GM18909 (cell line): ENCODE measurements at regions not wholly inside any gene's neighbourhood (a gene's known extent, or its start where the extent isn't known, plus 50 kb on each side); places are given as distances from the start of the nearest gene placed in this dataset.

Source experiments
- ATAC-seq: cut with Tn5 transposase; IDR thresholded peaks from one replicate; pipeline ENCODE4 v1.9.1; 2021; ENCODE audit warnings: mild to moderate bottlenecking; ENCODE audit not compliant: unreplicated experiment, poor library complexity

DNA sequence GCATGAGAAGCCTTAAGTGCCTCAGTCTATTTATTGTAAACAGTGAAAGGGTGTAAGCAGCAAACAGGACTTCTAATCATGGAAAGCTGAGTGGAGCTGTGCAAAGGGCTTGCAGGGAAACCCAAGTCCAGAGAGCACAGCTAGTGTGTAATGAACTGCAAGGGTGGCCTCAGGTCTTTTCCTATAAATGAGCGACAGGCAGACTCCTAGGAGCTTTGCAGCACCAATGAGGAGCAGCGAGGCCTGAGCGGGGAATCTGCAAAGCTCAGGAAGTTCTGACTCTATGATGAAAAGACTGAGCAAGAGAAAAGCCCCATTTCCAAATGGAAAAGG is 250.1 kb upstream of the MAP3K1 start:
- ATAC-seq, result no peak

- ATAC-seq, result no peak
Measured at GRCh38 chr5:56564541-56565282, 250.6 kb upstream of the MAP3K1 start.

DNA sequence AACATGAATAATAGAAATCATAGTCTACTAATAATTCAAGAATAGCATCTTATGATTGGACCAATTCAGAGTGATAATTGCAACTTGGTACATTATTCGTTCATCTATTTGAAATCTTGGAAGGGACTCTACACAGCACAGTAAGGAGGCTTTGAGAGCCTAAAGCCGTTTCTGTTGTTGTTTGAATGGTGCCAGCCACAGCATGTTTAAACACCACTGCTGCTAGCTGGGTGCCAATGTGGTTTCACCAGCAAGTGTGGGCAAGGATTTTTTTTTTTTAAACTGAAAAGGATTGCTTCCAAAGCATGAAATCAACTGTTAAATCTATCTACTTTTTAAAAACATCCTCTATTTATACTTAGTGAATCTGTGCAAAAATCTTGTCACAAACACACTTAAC is 253.9 kb upstream of the MAP3K1 start:
- no peak for ATAC-seq

DNA sequence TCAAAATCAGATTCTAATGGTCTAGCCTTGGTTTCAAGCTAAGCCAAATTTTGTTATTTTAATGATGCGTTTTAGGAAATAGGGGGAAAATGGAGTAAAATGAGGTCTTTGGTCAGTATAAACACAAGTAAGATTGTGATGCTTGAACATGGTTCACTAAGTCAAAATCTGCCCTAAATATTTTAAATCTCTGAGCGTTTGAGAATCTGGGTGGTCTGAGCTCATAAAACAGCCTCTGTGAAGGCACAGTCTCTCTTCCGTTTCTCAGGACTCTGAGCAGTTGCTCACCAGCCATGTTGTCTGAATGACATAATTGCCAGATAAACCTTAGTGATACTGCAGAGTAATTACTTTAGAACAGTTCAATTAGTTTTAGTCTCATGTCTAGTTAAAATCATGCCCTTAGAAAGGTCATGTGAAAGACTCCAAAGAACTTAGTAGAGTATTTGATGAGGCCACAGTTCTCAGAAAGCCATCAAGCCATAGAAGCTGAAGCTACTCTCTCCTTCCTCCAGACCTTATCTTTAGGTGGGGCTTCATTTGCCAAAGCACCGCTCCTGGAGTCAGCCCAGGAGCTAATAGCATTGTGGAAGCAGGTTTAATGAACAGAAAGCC is 257.1 kb upstream of the MAP3K1 start:
- no peak for ATAC-seq

DNA sequence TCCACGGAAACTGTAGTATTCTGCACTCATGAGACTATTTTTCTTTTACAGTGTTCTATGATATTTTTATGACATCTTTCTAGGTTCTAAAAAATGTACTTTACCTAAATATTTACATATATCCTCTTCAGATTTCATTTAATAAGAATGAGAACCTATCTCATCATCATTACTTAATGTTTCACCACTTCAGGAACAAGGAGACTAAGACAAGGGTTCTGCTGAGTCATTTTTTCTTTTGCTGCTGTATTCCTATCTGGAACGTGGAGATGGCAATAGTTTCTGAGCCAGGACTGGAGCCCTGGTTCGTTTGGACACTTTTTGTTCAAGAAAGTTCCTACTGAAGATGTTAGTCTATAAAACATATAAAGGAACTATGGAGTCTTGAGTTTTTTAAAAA is 258.2 kb upstream of the MAP3K1 start:
- no peak for ATAC-seq

- no peak for ATAC-seq
Measured at GRCh38 chr5:56552612-56553268, 262.6 kb upstream of the MAP3K1 start.

DNA sequence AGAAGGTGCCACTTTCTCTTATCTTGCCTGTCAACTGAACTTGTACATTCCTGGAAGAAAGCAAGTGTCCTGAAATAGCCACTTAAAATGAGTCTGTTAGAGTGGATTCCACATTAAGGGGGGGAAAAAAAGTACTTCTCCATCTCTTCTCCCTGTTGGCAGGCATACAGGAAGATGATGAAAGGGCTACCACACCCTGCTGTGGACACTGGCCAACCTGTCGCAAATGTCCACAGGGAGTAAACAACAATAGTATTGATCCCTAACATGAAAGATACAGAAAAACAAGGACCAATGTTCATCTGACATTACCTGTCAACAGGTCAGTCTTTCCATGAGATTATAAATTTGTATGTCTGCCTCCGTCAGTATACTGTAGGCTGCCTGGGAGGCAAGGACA is 265.1 kb upstream of the MAP3K1 start:
- no peak for ATAC-seq

DNA sequence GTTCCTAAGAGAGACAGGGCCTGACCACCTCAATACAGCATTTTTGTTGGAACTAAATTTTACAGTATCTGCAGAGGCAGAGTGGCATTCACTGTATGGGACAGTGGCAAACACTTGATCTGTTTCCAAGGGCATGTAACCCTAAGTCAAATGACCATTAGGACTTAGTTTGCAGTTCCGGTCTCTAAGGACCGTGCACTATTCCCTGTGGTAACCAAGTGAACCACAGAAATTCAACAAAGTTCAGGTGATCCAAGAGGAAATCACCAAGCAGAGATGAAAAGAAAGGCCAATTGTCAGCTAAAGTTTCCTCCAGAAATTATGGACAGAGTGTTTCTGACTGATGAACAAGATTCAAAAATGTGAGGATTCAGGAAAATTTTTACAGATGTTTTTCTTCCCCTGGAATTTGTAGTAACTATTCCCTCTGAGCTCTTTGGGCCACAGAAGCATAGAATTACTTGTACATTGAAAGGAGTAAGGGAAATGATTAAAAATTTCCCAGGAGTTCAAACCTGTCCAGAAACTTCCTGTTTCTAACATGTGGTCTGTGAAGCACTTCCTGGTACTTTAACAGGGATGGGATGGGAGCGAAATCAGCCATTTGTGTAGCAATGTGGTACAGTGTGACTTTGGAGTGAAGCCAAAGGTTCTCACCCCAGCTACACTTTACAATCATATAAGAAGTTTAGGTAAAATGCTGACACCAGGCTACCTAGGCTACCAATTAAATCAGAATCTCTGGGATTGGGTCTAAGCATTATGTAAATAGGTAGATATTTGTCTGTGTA is 266.1 kb upstream of the MAP3K1 start:
- ATAC-seq, result no peak

GRCh38 chr5:56545016-56545415 is 270.3 kb upstream of the MAP3K1 start:
- ATAC-seq, result no peak

- no peak for ATAC-seq
Measured at GRCh38 chr5:56543441-56544388, 271.6 kb upstream of the MAP3K1 start.

DNA sequence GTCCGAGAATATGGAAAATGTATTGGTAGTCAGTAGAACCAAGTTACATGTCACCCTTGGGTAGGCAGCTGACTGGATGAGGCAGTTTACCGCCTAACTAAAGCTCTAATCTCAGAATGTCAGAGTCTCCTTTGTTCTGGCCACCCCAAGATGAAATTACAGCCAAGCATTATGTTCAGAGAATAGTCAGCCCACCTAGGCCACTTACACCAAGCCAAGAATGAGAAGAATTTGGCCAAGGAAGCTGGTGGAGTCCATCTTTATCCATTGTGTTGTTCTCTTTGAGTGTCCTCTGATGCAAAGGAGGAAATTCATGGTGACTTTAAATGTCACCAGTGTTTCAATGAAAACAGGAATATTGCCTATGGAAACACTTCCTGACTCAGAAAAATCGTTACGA is 275.1 kb upstream of the MAP3K1 start:
- no peak for ATAC-seq

DNA sequence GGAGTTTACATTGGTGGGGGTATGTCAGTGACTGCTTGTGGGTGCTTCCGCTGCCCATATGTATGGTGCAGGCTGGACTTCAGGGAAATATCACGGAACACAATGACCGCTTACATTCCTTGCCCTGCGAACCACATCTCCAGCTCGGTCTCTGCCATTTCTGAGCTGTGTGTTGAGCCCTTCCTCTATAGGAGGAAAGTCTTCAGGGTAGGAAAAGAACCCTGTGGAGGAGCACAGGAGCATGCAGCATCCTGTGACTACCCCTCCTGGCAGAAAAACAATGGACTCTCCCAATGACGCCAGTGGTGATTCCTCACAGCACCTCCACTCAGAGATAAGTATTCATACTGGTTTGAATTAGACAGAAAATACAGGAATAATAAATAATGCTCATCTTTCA is 276.8 kb upstream of the MAP3K1 start:
- no peak for ATAC-seq

- no peak for ATAC-seq
Measured at GRCh38 chr5:56535347-56535746, 280.0 kb upstream of the MAP3K1 start.

- no peak for ATAC-seq
Measured at GRCh38 chr5:56534102-56534829, 281.1 kb upstream of the MAP3K1 start.

DNA sequence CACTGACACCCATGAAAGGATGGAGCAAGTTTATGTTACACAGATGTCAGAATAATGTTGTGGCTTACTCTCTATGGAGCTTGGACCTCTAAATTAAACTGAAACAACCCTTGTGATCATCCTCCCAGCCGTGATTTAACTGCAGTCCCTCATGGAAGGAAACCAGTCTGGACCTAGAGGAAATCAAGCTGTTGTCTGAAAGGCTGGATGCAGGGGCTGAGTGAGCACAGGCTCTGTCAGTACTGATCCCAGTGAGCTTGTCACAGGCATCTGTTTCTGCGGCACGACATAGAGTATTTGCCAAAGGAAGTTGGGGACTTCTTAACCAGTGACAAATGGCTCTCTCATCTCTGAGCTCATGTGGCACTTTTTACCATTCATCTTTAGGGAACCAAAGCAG is 282.9 kb upstream of the MAP3K1 start:
- ATAC-seq, result no peak

DNA sequence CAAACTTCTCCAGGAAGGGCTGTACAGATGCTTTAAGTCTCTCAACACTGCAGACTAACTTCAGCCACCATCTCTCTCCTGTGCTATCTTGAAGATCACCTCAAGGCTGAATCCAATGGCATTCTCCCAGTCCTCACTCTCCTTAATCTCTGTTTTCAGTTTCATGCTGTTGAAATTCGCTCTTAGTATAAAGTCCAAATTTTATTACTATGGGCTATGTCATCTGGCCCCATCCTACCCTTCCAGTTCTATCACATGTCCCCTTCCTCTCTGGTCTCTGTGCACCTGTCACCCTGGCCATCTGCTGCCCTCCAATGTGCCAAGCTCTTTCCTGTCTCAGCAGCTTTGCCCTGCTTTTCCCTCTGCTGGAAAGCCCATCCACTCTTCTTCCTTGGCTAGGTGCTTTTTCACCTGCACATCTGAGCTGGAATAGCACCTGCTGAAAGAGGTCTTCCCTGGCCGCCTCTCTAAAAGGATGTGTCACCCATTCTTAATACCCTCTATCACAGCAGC is 284.7 kb upstream of the MAP3K1 start:
- no peak for ATAC-seq

GRCh38 chr5:56529666-56530430 is 285.5 kb upstream of the MAP3K1 start:
- ATAC-seq, result no peak

DNA sequence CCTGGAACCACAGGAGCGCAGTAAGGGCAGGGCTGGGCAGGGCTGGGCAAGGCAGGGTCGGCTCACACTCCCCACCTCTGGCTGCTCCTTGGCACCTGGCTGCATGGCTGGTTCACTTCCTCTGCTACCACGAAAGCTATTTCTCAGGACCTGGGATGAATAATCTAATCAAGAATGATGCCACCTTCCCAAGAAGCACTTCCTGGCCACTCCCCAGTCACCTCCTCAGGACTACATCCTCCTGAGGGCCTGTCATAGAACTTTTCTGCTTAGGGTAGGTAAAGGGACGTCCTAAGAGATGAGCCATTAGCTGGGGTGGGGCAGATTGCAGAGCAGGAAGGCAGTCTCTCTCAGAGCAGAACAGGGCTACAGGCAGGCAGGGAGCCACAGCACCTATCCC is 288.2 kb upstream of the MAP3K1 start:
- no peak for ATAC-seq
